CD4-positive, alpha-beta T cell (primary cell): ENCODE measurements at regions not wholly inside any gene's neighbourhood (a gene's known extent, or its start where the extent isn't known, plus 50 kb on each side); places are given as distances from the start of the nearest gene placed in this dataset.

ENCODE experiments used
- ATAC-seq: fragments of 200-7000 bp; cut with Tn5 transposase; one replicate; pipeline ENCODE4 v1.10.0; 2022; ENCODE audit warnings: mild to moderate bottlenecking; ENCODE audit not compliant: poor library complexity
- CTCF ChIA-PET: fragments of 350-600 bp; sonication (Branson Sonifier 250); formaldehyde crosslinking; loops from one replicate; lab custom pipeline; 2021; ENCODE audit warnings: antibody characterized with exemption, inconsistent platforms; lab: Charles Lee
- POLR2A ChIA-PET: fragments of 350-600 bp; sonication (Branson Sonifier 250); formaldehyde crosslinking; loops from one replicate; lab custom pipeline; 2021; ENCODE audit warnings: antibody characterized with exemption, inconsistent platforms; lab: Charles Lee
- DNase-seq, 14 experiments: peaks; one replicate each; pipeline ENCODE4 v3.0.0-alpha.2; 2013 to 2020; ENCODE audit warnings: mixed read lengths in 2 of 14
- H3K27ac ChIP-seq, 2 donors: one replicate each; pipeline versions ENCODE4 v1.5.1 to v1.7.0; 2013; ENCODE audit warnings: low read length in 2 of 2, low read depth in 1 of 2, mild to moderate bottlenecking in 1 of 2
- H3K27me3 ChIP-seq, 2 experiments: 1 replicate in 1 of 2; 2 replicates in 1 of 2; pipeline versions ENCODE4 v1.6.1 to v1.7.0; 2013; ENCODE audit warnings: low read length in 2 of 2, control low read depth in 1 of 2, mild to moderate bottlenecking in 1 of 2, moderate library complexity in 1 of 2; ENCODE audit not compliant: insufficient read depth in 2 of 2, control insufficient read depth in 1 of 2
- H3K36me3 ChIP-seq: one replicate; pipeline ENCODE4 v1.6.1; 2013; ENCODE audit warnings: low read length, control low read depth; ENCODE audit not compliant: insufficient read depth
- H3K4me1 ChIP-seq: one replicate; pipeline ENCODE4 v1.6.1; 2013; ENCODE audit warnings: low read length, control low read depth; ENCODE audit not compliant: insufficient read depth
- H3K4me3 ChIP-seq: one replicate; pipeline ENCODE4 v1.5.1; 2013; ENCODE audit warnings: mild to moderate bottlenecking, low read length, moderate library complexity
- H3K9me3 ChIP-seq, 2 experiments: 1 replicate in 1 of 2; 2 replicates in 1 of 2; pipeline versions ENCODE4 v1.6.1 to v1.7.0; 2013; ENCODE audit warnings: low read length in 2 of 2, mild to moderate bottlenecking in 2 of 2, control low read depth in 1 of 2, moderate library complexity in 1 of 2; ENCODE audit not compliant: control insufficient read depth in 1 of 2, insufficient read depth in 1 of 2
- H3K27ac Mint-ChIP-seq: one replicate; pipeline ENCODE4 v1.8.0; 2020; ENCODE audit warnings: mixed read lengths
- H3K27me3 Mint-ChIP-seq: one replicate; pipeline ENCODE4 v1.8.0; 2021; ENCODE audit warnings: mixed read lengths
- H3K36me3 Mint-ChIP-seq: one replicate; pipeline ENCODE4 v1.8.0; 2021; ENCODE audit warnings: low read depth, mixed read lengths
- H3K4me1 Mint-ChIP-seq: one replicate; pipeline ENCODE4 v1.8.0; 2021; ENCODE audit warnings: low read depth, mixed read lengths
- H3K4me3 Mint-ChIP-seq: one replicate; pipeline ENCODE4 v1.8.0; 2020; ENCODE audit warnings: mild to moderate bottlenecking, mixed read lengths
- H3K9me3 Mint-ChIP-seq: one replicate; pipeline ENCODE4 v1.8.0; 2020; ENCODE audit warnings: mixed read lengths
- CTCF ChIP-seq: fragments of 200-600 bp; IDR thresholded peaks from one replicate; pipeline ENCODE4 v1.8.0; 2022; ENCODE audit warnings: antibody characterized with exemption, mild to moderate bottlenecking
- intact Hi-C, 2 experiments: fragments of 100-400 bp; cut with DNase I in 1 of 2; cut with micrococcal nuclease in 1 of 2; formaldehyde crosslinking; loops; one replicate each; pipeline versions ENCODE4 v1.15.1 to v1.9.0; 2023 to 2025; cut with DNase I, micrococcal nuclease

- H3K4me1 Mint-ChIP-seq: no peaks in the 10 kb centered on the region
- H3K9me3 ChIP-seq: peaks cover 0 to 8% of the 10 kb centered on the region in 2 experiments
- H3K27ac Mint-ChIP-seq: no peak overlapping the region
- H3K27me3 ChIP-seq: peaks cover 0 to 14% of the 10 kb centered on the region in 2 experiments
- peaks cover 38% of the 10 kb centered on the region for H3K27me3 Mint-ChIP-seq
- H3K4me3 Mint-ChIP-seq: no peak overlapping the region
- H3K36me3 ChIP-seq: no peaks in the 10 kb centered on the region
- H3K4me1 ChIP-seq: no peaks in the 10 kb centered on the region
- no peak overlapping the region for H3K27ac ChIP-seq
- no peak overlapping the region for H3K4me3 ChIP-seq
- TF ChIP-seq CTCF: no peak
- no peak for ATAC-seq
- H3K9me3 Mint-ChIP-seq: peaks cover 2% of the 10 kb centered on the region
- H3K36me3 Mint-ChIP-seq: no peaks in the 10 kb centered on the region
- ChIA-PET CTCF (no interaction called here), POLR2A (no interaction called here)
- DNase-seq: no peak
- intact Hi-C loops: no loop called here
Observed at GRCh38 chr13:26920614-26921355, 160.2 kb upstream of the GPR12 start.

GRCh38 chr13:26919732-26920131, 159.1 kb upstream of the GPR12 start:
- Histone ChIP-seq H3K4me1 (peaks cover under 1% of the 10 kb centered on the region), H3K27ac (no peak overlapping the region), H3K27me3 (peaks cover 0 to 14% of the 10 kb centered on the region in 2 experiments), H3K36me3 (no peaks in the 10 kb centered on the region), H3K9me3 (peaks cover 0 to 8% of the 10 kb centered on the region in 2 experiments), H3K4me3 (no peak overlapping the region)
- Mint-ChIP-seq H3K9me3 (peaks cover 2% of the 10 kb centered on the region), H3K4me3 (no peak overlapping the region), H3K4me1 (no peaks in the 10 kb centered on the region), H3K36me3 (no peaks in the 10 kb centered on the region), H3K27me3 (peaks cover 30% of the 10 kb centered on the region), H3K27ac (no peak overlapping the region)
- intact Hi-C loops: no loop called here
- TF ChIP-seq CTCF: no peak
- ChIA-PET POLR2A (no interaction called here), CTCF (interaction anchor here (1.2 kb wide), 1 partner anchor 11 kb away, joined by 3 read pairs; no protein-coding TSS in a partner anchor)
- ATAC-seq: no peak
- no peak for DNase-seq

DNA sequence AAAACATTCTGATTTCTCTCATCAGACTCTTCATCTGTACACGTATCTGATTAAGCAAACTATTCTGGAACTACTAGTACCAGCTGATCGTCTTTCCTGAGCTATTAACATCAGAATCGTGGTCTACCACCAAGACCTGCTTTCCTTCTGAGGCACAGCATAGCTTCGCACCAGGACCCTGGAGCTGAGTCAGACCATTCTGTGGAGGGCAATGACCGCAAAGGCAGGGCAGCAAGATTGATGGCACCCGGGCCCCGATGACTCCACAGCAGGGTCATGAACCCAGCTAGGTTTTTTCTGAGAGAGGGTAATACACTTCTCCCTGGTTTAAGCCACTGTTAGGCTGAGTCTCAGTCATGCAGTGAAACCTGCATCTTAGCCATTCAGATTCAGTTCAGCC, 158.7 kb upstream of the GPR12 start:
- no peak for TF ChIP-seq CTCF
- no peak overlapping the region for H3K4me3 Mint-ChIP-seq
- peaks cover 0 to 8% of the 10 kb centered on the region in 2 experiments for H3K9me3 ChIP-seq

More for the DNA sequence above, 158.7 kb upstream of the GPR12 start:
- no peak overlapping the region for H3K27ac ChIP-seq
- H3K36me3 Mint-ChIP-seq: no peaks in the 10 kb centered on the region
- H3K27me3 Mint-ChIP-seq: peaks cover 30% of the 10 kb centered on the region
- ChIA-PET CTCF (interaction anchor here (1.2 kb wide), 1 partner anchor 11 kb away, joined by 3 read pairs; no protein-coding TSS in a partner anchor), POLR2A (no interaction called here)
- H3K4me3 ChIP-seq: no peak overlapping the region
- H3K36me3 ChIP-seq: no peaks in the 10 kb centered on the region
- no peak for ATAC-seq
- H3K4me1 ChIP-seq: peaks cover 3% of the 10 kb centered on the region
- H3K9me3 Mint-ChIP-seq: peaks cover 2% of the 10 kb centered on the region
- H3K4me1 Mint-ChIP-seq: no peaks in the 10 kb centered on the region
- H3K27ac Mint-ChIP-seq: no peak overlapping the region
- peaks cover 0 to 14% of the 10 kb centered on the region in 2 experiments for H3K27me3 ChIP-seq
- DNase-seq: no peak
- intact Hi-C loops: no loop called here
